Adrenal gland (tissue), 9 donors: ENCODE measurements at regions not wholly inside any gene's neighbourhood (a gene's known extent, or its start where the extent isn't known, plus 50 kb on each side); places are given as distances from the start of the nearest gene placed in this dataset.
"Not testable (repeated sequence)": the region's sequence is repeated elsewhere in the genome, so short reads cannot be mapped to it uniquely, and the experiment has no call there.

ENCODE experiments used
- DNase-seq, 7 donors: peaks; one replicate each; pipeline ENCODE4 v3.0.0-alpha.2; 2019 to 2020
- H3K27ac ChIP-seq, 5 donors: fragments of 200-600 bp; sonication (generic) in 4 of 5; 1 replicate in 3 of 5; 2 replicates in 2 of 5; pipeline versions ENCODE4 v1.5.1 to v1.8.0; 2016 to 2020; ENCODE audit warnings: mild to moderate bottlenecking in 1 of 5
- H3K27me3 ChIP-seq: fragments of 200-600 bp; 2 replicates; pipeline ENCODE4 v1.8.0; 2021
- H3K36me3 ChIP-seq, 2 donors: fragments of 200-600 bp; replicated peaks in 1 of 2; 1 replicate in 1 of 2; 2 replicates in 1 of 2; pipeline versions ENCODE4 v1.5.1 to v1.8.0; 2018 to 2022
- H3K4me1 ChIP-seq, 2 donors: fragments of 200-600 bp; replicated peaks in 1 of 2; 1 replicate in 1 of 2; 2 replicates in 1 of 2; pipeline versions ENCODE4 v1.5.1 to v1.8.0; 2018 to 2021
- H3K4me3 ChIP-seq, 4 donors: fragments of 200-600 bp; sonication (generic) in 3 of 4; one replicate each; pipeline ENCODE4 v1.5.1; 2016 to 2018
- H3K9me3 ChIP-seq, 3 donors: fragments of 200-600 bp; sonication (generic) in 1 of 3; replicated peaks in 1 of 3; 1 replicate in 2 of 3; 2 replicates in 1 of 3; pipeline versions ENCODE4 v1.5.1 to v1.8.0; 2016 to 2021
- CTCF ChIP-seq, 6 experiments: fragments of 450-650 bp in 4 of 6; fragments of 200-600 bp in 2 of 6; sonication (generic) in 1 of 6; IDR thresholded peaks; 1 replicate in 5 of 6; 2 replicates in 1 of 6; pipeline versions ENCODE4 v1.5.1 to v1.8.0; 2016 to 2021; ENCODE audit warnings: antibody characterized with exemption in 6 of 6, mild to moderate bottlenecking in 2 of 6, moderate library complexity in 1 of 6
- POLR2A ChIP-seq, 2 donors: fragments of 450-650 bp; IDR thresholded peaks; one replicate each; pipeline ENCODE4 v1.6.1; 2017; ENCODE audit warnings: antibody characterized with exemption in 2 of 2, mild to moderate bottlenecking in 2 of 2, moderate library complexity in 1 of 2
- WGBS, 4 donors: extraction: QIAGEN DNeasy Blood & Tissue Kit in 2 of 4; methylation state at CpG; one replicate each; pipeline versions ENCODE4 v1.1.5 to v1.1.7; 2013 to 2017; 5-methylcytosine and 5-hydroxymethylcytosine counted together
- intact Hi-C, 2 donors: fragments of 100-400 bp; cut with DNase I; formaldehyde crosslinking; loops; one replicate each; pipeline versions ENCODE4 v1.14.1 to v1.15.0; 2022 to 2023
- donor health status: healthy with polysubstance abuse.
- donor health status: Bipolar disorder and iron deficiency.
- donor health status: DM: yes; HTN: yes; CAD: no.
- donor health status: DM: no; HTN: no; CAD: no.
- donor health status: DM: no; HTN: no; CAD: no.

- peaks cover 0 to 7% of the 10 kb centered on the region in 2 donors for H3K4me1 ChIP-seq
- H3K9me3 ChIP-seq = no peaks in the 10 kb centered on the region
- TF ChIP-seq POLR2A (IDR thresholded peaks at IDR 0.05) (no peak), CTCF (IDR thresholded peaks at IDR 0.05) (no peak)
- H3K27me3 ChIP-seq = no peaks in the 10 kb centered on the region
- no peak overlapping the region for H3K4me3 ChIP-seq
- H3K36me3 ChIP-seq = no peaks in the 10 kb centered on the region
- H3K27ac ChIP-seq = peak overlapping the region in 2 of 5 donors; percentile 59 to 64
- DNase-seq = peak; percentile 31 to 73 (median 56)
- intact Hi-C loops = no loop called here
- 41 to 62% (median 50%) methylated on average over 3 of the region's 3 CpGs for WGBS, 4 donors
These were observed 57.5 kb upstream of the TRA2B start for GRCh38 chr3:185995352-185995751.

- Histone ChIP-seq H3K9me3 (no peaks in the 10 kb centered on the region), H3K27ac (no peak overlapping the region), H3K27me3 (no peaks in the 10 kb centered on the region), H3K36me3 (no peaks in the 10 kb centered on the region), H3K4me1 (peaks cover 0 to 7% of the 10 kb centered on the region in 2 donors), H3K4me3 (no peak overlapping the region)
- intact Hi-C loops = no loop called here
- 71 to 79% (median 75%) methylated on average over 9 of the region's 9 CpGs for WGBS, 4 donors
- TF ChIP-seq CTCF (IDR thresholded peaks at IDR 0.05) (no peak), POLR2A (IDR thresholded peaks at IDR 0.05) (no peak)
- peak in 1 of 7 donors; percentile 62 for DNase-seq
These were observed 55.1 kb upstream of the TRA2B start for GRCh38 chr3:185992831-185993374.

- H3K4me1 ChIP-seq, H3K27ac ChIP-seq, H3K36me3 ChIP-seq, intact Hi-C loops, H3K27me3 ChIP-seq, DNase-seq, H3K9me3 ChIP-seq, H3K4me3 ChIP-seq: not testable (repeated sequence)
- WGBS, 4 donors = 92 to 98% (median 95%) methylated on average over 3 to 4 of the region's 4 CpGs
These were observed 53.2 kb upstream of the TRA2B start for GRCh38 chr3:185990995-185991394.

GRCh38 chr3:185989511-185989910 lies 51.7 kb upstream of the TRA2B start:
- Histone ChIP-seq H3K9me3 (no peaks in the 10 kb centered on the region), H3K27ac (no peak overlapping the region), H3K4me1 (peaks cover 0 to 7% of the 10 kb centered on the region in 2 donors), H3K4me3 (no peak overlapping the region), H3K27me3 (no peaks in the 10 kb centered on the region), H3K36me3 (no peaks in the 10 kb centered on the region)
- WGBS, 4 donors = 78 to 93% (median 88%) methylated on average over 2 to 3 of the region's 3 CpGs
- intact Hi-C loops = loop anchor here in 1 of 2 donors (10.0 kb wide), 1 partner anchor 625 kb away; the partner anchor contains the start of gene AHSG
- no peak for TF ChIP-seq CTCF (IDR thresholded peaks at IDR 0.05)
- no peak for TF ChIP-seq POLR2A (IDR thresholded peaks at IDR 0.05)
- no peak for DNase-seq

GRCh38 chr3:185988816-185989175 lies 51.0 kb upstream of the TRA2B start:
- Histone ChIP-seq H3K36me3 (no peaks in the 10 kb centered on the region), H3K27ac (no peak overlapping the region), H3K9me3 (no peaks in the 10 kb centered on the region), H3K27me3 (no peaks in the 10 kb centered on the region), H3K4me1 (peaks cover 0 to 10% of the 10 kb centered on the region in 2 donors), H3K4me3 (no peak overlapping the region)
- no peak for DNase-seq
- WGBS, 4 donors = 79 to 89% (median 84%) methylated on average over 3 of the region's 3 CpGs
- intact Hi-C loops = loop anchor here in 1 of 2 donors (10.0 kb wide), 1 partner anchor 626 kb away; the partner anchor contains the start of gene AHSG
- TF ChIP-seq POLR2A (IDR thresholded peaks at IDR 0.05) (no peak), CTCF (IDR thresholded peaks at IDR 0.05) (no peak)
